Transverse colon (tissue), 4 donors: ENCODE measurements at regions not wholly inside any gene's neighbourhood (a gene's known extent, or its start where the extent isn't known, plus 50 kb on each side); places are given as distances from the start of the nearest gene placed in this dataset.

Source experiments
- DNase-seq: peaks from one replicate; pipeline ENCODE4 v3.0.0-alpha.2; 2019
- H3K27ac ChIP-seq, 4 donors: fragments of 200-600 bp; sonication (generic); 2 replicates each; pipeline ENCODE4 v1.5.1; 2016 to 2018; ENCODE audit warnings: inconsistent platforms in 4 of 4
- H3K27me3 ChIP-seq: fragments of 200-600 bp; sonication (generic); 2 replicates; pipeline ENCODE4 v1.5.1; 2017; ENCODE audit warnings: inconsistent platforms
- H3K36me3 ChIP-seq, 4 donors: fragments of 200-600 bp; sonication (generic); 2 replicates each; pipeline ENCODE4 v1.5.1; 2017 to 2019; ENCODE audit warnings: inconsistent platforms in 4 of 4
- H3K4me1 ChIP-seq, 4 donors: fragments of 200-600 bp; sonication (generic); 2 replicates each; pipeline ENCODE4 v1.5.1; 2017 to 2020; ENCODE audit warnings: inconsistent platforms in 4 of 4
- H3K4me3 ChIP-seq, 4 donors: fragments of 200-600 bp; sonication (generic); 1 replicate in 1 of 4; 2 replicates in 3 of 4; pipeline versions ENCODE4 v1.5.1 to v1.6.1; 2017 to 2019; ENCODE audit warnings: inconsistent platforms in 4 of 4
- H3K9me3 ChIP-seq, 2 donors: fragments of 200-600 bp; sonication (generic); 2 replicates each; pipeline ENCODE4 v1.5.1; 2017 to 2019; ENCODE audit warnings: inconsistent platforms in 2 of 2
- CTCF ChIP-seq, 5 experiments: fragments of 200-600 bp in 3 of 5; fragments of 450-650 bp in 2 of 5; sonication (generic) in 3 of 5; IDR thresholded peaks; 1 replicate in 2 of 5; 2 replicates in 3 of 5; pipeline ENCODE4 v1.5.1; 2016 to 2017; ENCODE audit warnings: antibody characterized with exemption in 5 of 5, inconsistent platforms in 3 of 5, mild to moderate bottlenecking in 2 of 5, moderate library complexity in 1 of 5
- EP300 ChIP-seq: sonication (generic); formaldehyde crosslinking; IDR thresholded peaks from one replicate; pipeline ENCODE4 v1.6.1; 2017; ENCODE audit warnings: antibody characterized with exemption, low read depth
- POLR2A ChIP-seq: fragments of 450-650 bp; IDR thresholded peaks from one replicate; pipeline ENCODE4 v1.6.1; 2016; ENCODE audit warnings: antibody characterized with exemption, mild to moderate bottlenecking, moderate library complexity
- POLR2AphosphoS5 ChIP-seq, 3 donors: sonication (generic); formaldehyde crosslinking; IDR thresholded peaks; one replicate each; pipeline ENCODE4 v1.6.1; 2016; ENCODE audit warnings: antibody characterized with exemption in 3 of 3
- WGBS, 2 donors: methylation state at CpG; one replicate each; pipeline ENCODE4 v1.1.5; 2018; ENCODE audit warnings: low coverage in 1 of 2; 5-methylcytosine and 5-hydroxymethylcytosine counted together
- in situ Hi-C, 4 donors: fragments of 200-750 bp; cut with MboI; loops; one replicate each; pipeline versions ENCODE4 v1.15.0 to v1.15.1; 2017; ENCODE audit warnings: low sequenced_read_pairs in 3 of 4, low pct_ligation_motif_present in 1 of 4, low pct_unique_long_range_greater_than_20kb in 1 of 4
- intact Hi-C: fragments of 100-400 bp; cut with DNase I; formaldehyde crosslinking; loops from one replicate; pipeline ENCODE4 v1.15.1; 2023; ENCODE audit warnings: low total_unique reads

GRCh38 chr18:24930478-24930877 lies 421.5 kb downstream of the ZNF521 start:
- intact Hi-C loops, result no loop called here
- Histone ChIP-seq H3K27ac (no peak overlapping the region), H3K27me3 (no peaks in the 10 kb centered on the region), H3K36me3 (no peaks in the 10 kb centered on the region), H3K9me3 (no peaks in the 10 kb centered on the region), H3K4me3 (no peak overlapping the region), H3K4me1 (peaks cover 0 to 5% (median 0%) of the 10 kb centered on the region in 4 donors)
- WGBS, 2 donors, result 45 to 50% methylated on average over 1 to 2 of the region's 2 CpGs
- no peak for DNase-seq
- in situ Hi-C loops, result loop anchor here in 1 of 4 donors (25.0 kb wide), 1 partner anchor 93 kb away; no protein-coding TSS in a partner anchor
- no peak for TF ChIP-seq EP300
- TF ChIP-seq CTCF (IDR thresholded peaks at IDR 0.05), result no peak
- TF ChIP-seq POLR2AphosphoS5 (IDR thresholded peaks at IDR 0.05), result no peak
- no peak for TF ChIP-seq POLR2A

GRCh38 chr18:24930971-24931370 lies 421.0 kb downstream of the ZNF521 start:
- no peak for DNase-seq
- H3K36me3 ChIP-seq, result no peaks in the 10 kb centered on the region
- in situ Hi-C loops, result loop anchor here in 1 of 4 donors (25.0 kb wide), 1 partner anchor 94 kb away; no protein-coding TSS in a partner anchor

GRCh38 chr18:24933345-24933744 lies 418.6 kb downstream of the ZNF521 start:
- intact Hi-C loops (no loop called here), in situ Hi-C loops (loop anchor here in 1 of 4 donors (25.0 kb wide), 1 partner anchor 96 kb away; no protein-coding TSS in a partner anchor)
- Histone ChIP-seq H3K9me3 (no peaks in the 10 kb centered on the region), H3K4me3 (no peak overlapping the region), H3K4me1 (peaks cover 0 to 5% (median 0%) of the 10 kb centered on the region in 4 donors), H3K27ac (no peak overlapping the region), H3K27me3 (no peaks in the 10 kb centered on the region), H3K36me3 (no peaks in the 10 kb centered on the region)
- DNase-seq, result no peak
- 95 to 100% methylated on average over 3 of the region's 3 CpGs for WGBS, 2 donors
- TF ChIP-seq CTCF (IDR thresholded peaks at IDR 0.05) (no peak), EP300 (no peak), POLR2AphosphoS5 (IDR thresholded peaks at IDR 0.05) (no peak), POLR2A (no peak)

More at GRCh38 chr18:24930971-24931370, 421.0 kb downstream of the ZNF521 start:
- H3K9me3 ChIP-seq, result no peaks in the 10 kb centered on the region
- peaks cover 0 to 5% (median 0%) of the 10 kb centered on the region in 4 donors for H3K4me1 ChIP-seq
- no peak overlapping the region for H3K4me3 ChIP-seq
- no peaks in the 10 kb centered on the region for H3K27me3 ChIP-seq
- no peak overlapping the region for H3K27ac ChIP-seq
- intact Hi-C loops, result no loop called here
- 18 to 25% methylated on average over 6 of the region's 6 CpGs for WGBS, 2 donors
- TF ChIP-seq EP300 (no peak), POLR2A (no peak), CTCF (IDR thresholded peaks at IDR 0.05) (no peak), POLR2AphosphoS5 (IDR thresholded peaks at IDR 0.05) (no peak)

- Histone ChIP-seq H3K4me1 (peaks cover 0 to 5% (median 0%) of the 10 kb centered on the region in 4 donors), H3K27ac (no peak overlapping the region), H3K36me3 (no peaks in the 10 kb centered on the region), H3K9me3 (no peaks in the 10 kb centered on the region), H3K27me3 (no peaks in the 10 kb centered on the region), H3K4me3 (no peak overlapping the region)
- in situ Hi-C loops, result loop anchor here in 1 of 4 donors (25.0 kb wide), 1 partner anchor 97 kb away; no protein-coding TSS in a partner anchor
- TF ChIP-seq CTCF (IDR thresholded peaks at IDR 0.05) (no peak), POLR2A (no peak), EP300 (no peak), POLR2AphosphoS5 (IDR thresholded peaks at IDR 0.05) (no peak)
- WGBS, 2 donors, result 88 to 92% methylated on average over 6 to 7 of the region's 7 CpGs
- intact Hi-C loops, result no loop called here
- DNase-seq, result no peak
These were observed 417.6 kb downstream of the ZNF521 start for GRCh38 chr18:24934258-24934932.
